K562 (cell line): ENCODE measurements at regions not wholly inside any gene's neighbourhood (a gene's known extent, or its start where the extent isn't known, plus 50 kb on each side); places are given as distances from the start of the nearest gene placed in this dataset.
A peak's percentile ranks its signal among the peaks of the same experiment; 100 is the strongest.

ENCODE experiments used
- CBFA2T2 ChIP-seq: fragments of 450-650 bp; conservative IDR thresholded peaks from 2 replicates; pipeline ENCODE4 v1.6.1; 2017; ENCODE audit warnings: mild to moderate bottlenecking
- CBFB ChIP-seq: sonication (generic); formaldehyde crosslinking; IDR thresholded peaks from 2 replicates; pipeline ENCODE4 v1.4.0; 2020; ENCODE audit warnings: mild to moderate bottlenecking, missing genetic modification reagents
- CLOCK ChIP-seq: fragments of 250-450 bp; sonication (Bioruptor Pico); IDR thresholded peaks from 2 replicates; pipeline ENCODE4 v1.4.0; 2020; ENCODE audit warnings: mild to moderate bottlenecking, moderate library complexity, borderline replicate concordance
- CREB5 ChIP-seq: fragments of 250-450 bp; sonication (Bioruptor Pico); IDR thresholded peaks from 2 replicates; pipeline ENCODE4 v1.5.0; 2020; ENCODE audit warnings: mild to moderate bottlenecking
- CTCFL ChIP-seq: IDR thresholded peaks from 2 replicates; pipeline ENCODE4 v1.6.1; 2011; ENCODE audit warnings: borderline replicate concordance, low read depth, mild to moderate bottlenecking, moderate library complexity, low read length; ENCODE audit not compliant: insufficient read depth, poor library complexity, severe bottlenecking
- E2F3 ChIP-seq: fragments of 250-450 bp; sonication (Bioruptor Pico); IDR thresholded peaks from 2 replicates; pipeline ENCODE4 v1.4.0; 2020; ENCODE audit warnings: mild to moderate bottlenecking
- GTF2F1 ChIP-seq: IDR thresholded peaks from 2 replicates; pipeline ENCODE4 v1.6.1; 2011; ENCODE audit warnings: low read depth, low read length, improper control_type of control experiment
- HSF4 ChIP-seq: fragments of 250-450 bp; sonication (Bioruptor Pico); IDR thresholded peaks from 2 replicates; pipeline ENCODE4 v2.1.2; 2022; ENCODE audit warnings: mild to moderate bottlenecking, moderate library complexity, borderline replicate concordance
- KLF1 ChIP-seq: fragments of 450-650 bp; IDR thresholded peaks from 2 replicates; pipeline ENCODE4 v1.6.1; 2016; ENCODE audit warnings: missing genetic modification characterization, missing compliant biosample characterization
- L3MBTL2 ChIP-seq: fragments of 450-650 bp; IDR thresholded peaks from 2 replicates; pipeline ENCODE4 v1.6.1; 2016; ENCODE audit warnings: mild to moderate bottlenecking, moderate library complexity
- NEUROD1 ChIP-seq: fragments of 150-350 bp; IDR thresholded peaks from 2 replicates; pipeline ENCODE4 v1.6.1; 2014; ENCODE audit warnings: borderline replicate concordance, low read length, low read depth; ENCODE audit not compliant: partially characterized antibody
- NONO ChIP-seq, 2 experiments: fragments of 200-400 bp in 1 of 2; fragments of 450-650 bp in 1 of 2; formaldehyde crosslinking in 1 of 2; IDR thresholded peaks; 2 replicates each; pipeline ENCODE4 v1.6.1; 2017; ENCODE audit warnings: low read depth in 2 of 2, mild to moderate bottlenecking in 2 of 2, moderate library complexity in 2 of 2, low read length in 1 of 2
- NUFIP1 ChIP-seq: fragments of 450-650 bp; IDR thresholded peaks from 2 replicates; pipeline ENCODE4 v1.6.1; 2018; ENCODE audit not compliant: partially characterized antibody
- PRMT5 ChIP-seq: sonication (generic); formaldehyde crosslinking; IDR thresholded peaks from 2 replicates; pipeline ENCODE4 v1.5.0; 2020; ENCODE audit warnings: missing genetic modification reagents
- RB1 ChIP-seq: fragments of 450-650 bp; IDR thresholded peaks from 2 replicates; pipeline ENCODE4 v1.6.1; 2017; ENCODE audit warnings: low read depth, mild to moderate bottlenecking
- RBBP5 ChIP-seq: fragments of 200-600 bp; sonication (generic); IDR thresholded peaks from 2 replicates; pipeline ENCODE4 v1.6.1; 2012; ENCODE audit warnings: borderline replicate concordance, mild to moderate bottlenecking, low read length, control low read depth, inconsistent platforms; ENCODE audit not compliant: insufficient read depth, poor library complexity, severe bottlenecking
- SIN3B ChIP-seq: fragments of 450-650 bp; IDR thresholded peaks from 2 replicates; pipeline ENCODE4 v1.6.1; 2017; ENCODE audit warnings: low read depth, mild to moderate bottlenecking, moderate library complexity
- TFAP4 ChIP-seq: sonication (generic); formaldehyde crosslinking; IDR thresholded peaks from 2 replicates; pipeline ENCODE4 v1.8.0; 2022; ENCODE audit warnings: missing genetic modification reagents, mild to moderate bottlenecking, moderate library complexity, borderline replicate concordance
- XRCC5 ChIP-seq: fragments of 200-400 bp; formaldehyde crosslinking; IDR thresholded peaks from 2 replicates; pipeline ENCODE4 v1.6.1; 2017; ENCODE audit warnings: low read depth, mild to moderate bottlenecking, low read length
- ZNF134 ChIP-seq: fragments of 250-450 bp; sonication (Bioruptor Pico); conservative IDR thresholded peaks from 2 replicates; pipeline ENCODE4 v1.4.0; 2020
- ZNF75A ChIP-seq: fragments of 450-650 bp; formaldehyde crosslinking; IDR thresholded peaks from 2 replicates; pipeline ENCODE4 v1.4.0; 2020; ENCODE audit warnings: mild to moderate bottlenecking

GRCh38 chr16:85381738-85382592 lies 231.2 kb upstream of the GSE1 start (continued):
- TF ChIP-seq TFAP4 (peak; percentile 98), ZNF134 (CRISPR knock-in tag) (peak; percentile 47; the same call in 1 of the 2 replicates), ZNF75A (CRISPR knock-in tag) (no peak), KLF1 (tag) (no peak), PRMT5 (CRISPR knock-in tag) (no peak), NEUROD1 (peak; percentile 98), CLOCK (CRISPR knock-in tag) (no peak), CREB5 (CRISPR knock-in tag) (no peak), RBBP5 (no peak), L3MBTL2 (peak; percentile 93), NUFIP1 (peak; percentile 79), RB1 (peak; percentile 99), CBFB (CRISPR knock-in tag) (peak; percentile 99), E2F3 (CRISPR knock-in tag) (peak; percentile 97), HSF4 (CRISPR knock-in tag) (no peak), CBFA2T2 (peak; percentile 99), CTCFL (no peak), GTF2F1 (no peak), NONO (IDR thresholded peaks at IDR 0.05; ENCODE audit: low read depth in 2 of 2, low read length in 1 of 2) (peak in 1 of 2 experiments; percentile 96; a peak in 2 of 4 replicates), SIN3B (no peak), XRCC5 (peak; percentile 98)
